GM21360 (cell line): ENCODE measurements at regions not wholly inside any gene's neighbourhood (a gene's known extent, or its start where the extent isn't known, plus 50 kb on each side); places are given as distances from the start of the nearest gene placed in this dataset.

Experiments
- ATAC-seq: cut with Tn5 transposase; IDR thresholded peaks from one replicate; pipeline ENCODE4 v1.9.1; 2021; ENCODE audit warnings: mild to moderate bottlenecking, moderate library complexity; ENCODE audit not compliant: unreplicated experiment

DNA sequence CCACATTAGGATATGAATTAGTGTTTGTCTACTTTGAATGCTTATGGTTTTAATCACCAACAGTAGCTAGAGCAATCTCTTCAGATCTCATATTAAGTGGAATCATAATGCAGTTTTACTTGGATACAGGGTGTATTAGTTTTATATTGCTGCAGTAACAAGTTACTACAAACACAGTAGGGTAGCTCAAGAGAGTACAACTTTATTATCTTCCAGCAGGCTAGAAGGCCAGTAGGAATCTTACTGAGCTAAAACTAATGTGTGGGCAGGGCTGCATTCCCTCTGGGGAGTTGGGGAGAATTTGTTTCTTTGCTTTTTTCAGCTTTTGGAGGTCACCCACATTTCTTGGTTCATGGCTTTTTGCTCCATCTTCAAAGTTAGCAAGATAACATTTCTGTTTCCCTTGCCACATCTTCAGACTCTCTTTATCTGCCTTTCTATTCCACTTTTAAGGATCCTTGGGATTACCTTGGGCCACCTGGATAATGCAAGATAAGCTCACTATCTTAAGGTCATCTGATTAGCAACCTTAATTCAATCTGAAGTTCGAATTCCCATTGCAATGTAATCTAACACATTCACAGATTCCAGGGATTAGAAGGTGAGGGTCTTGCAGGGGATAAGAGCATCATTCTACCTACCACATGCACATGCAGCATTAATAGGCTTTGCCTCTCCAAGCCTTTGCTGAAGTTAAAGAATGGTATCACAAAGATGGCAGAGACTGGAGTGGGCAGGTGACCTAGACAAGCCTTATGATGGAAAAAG, 134.1 kb upstream of the SLC10A2 start:
- ATAC-seq, result no peak

GRCh38 chr13:103199380-103200088, 133.3 kb upstream of the SLC10A2 start:
- ATAC-seq, result no peak

- no peak for ATAC-seq
Measured at GRCh38 chr13:103196356-103196755, 130.1 kb upstream of the SLC10A2 start.

DNA sequence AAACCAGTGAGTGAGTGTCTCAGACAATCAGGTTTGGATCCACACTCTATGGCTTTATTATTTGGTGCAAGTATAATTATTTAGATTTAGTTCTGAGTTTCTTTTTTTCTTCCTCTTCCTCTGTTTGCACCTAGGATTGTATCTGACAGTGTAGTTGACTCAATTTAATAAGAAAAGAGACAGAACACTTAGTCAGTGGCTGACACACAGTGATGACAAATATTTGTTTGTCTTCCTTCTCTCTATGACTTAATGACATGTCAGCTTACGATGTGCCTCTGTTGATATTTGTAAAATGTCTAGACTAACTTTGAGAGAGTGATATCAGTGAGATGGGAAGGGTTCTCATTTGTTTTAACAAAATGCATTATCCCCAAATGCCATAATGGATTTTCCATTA, 129.5 kb upstream of the SLC10A2 start:
- no peak for ATAC-seq

DNA sequence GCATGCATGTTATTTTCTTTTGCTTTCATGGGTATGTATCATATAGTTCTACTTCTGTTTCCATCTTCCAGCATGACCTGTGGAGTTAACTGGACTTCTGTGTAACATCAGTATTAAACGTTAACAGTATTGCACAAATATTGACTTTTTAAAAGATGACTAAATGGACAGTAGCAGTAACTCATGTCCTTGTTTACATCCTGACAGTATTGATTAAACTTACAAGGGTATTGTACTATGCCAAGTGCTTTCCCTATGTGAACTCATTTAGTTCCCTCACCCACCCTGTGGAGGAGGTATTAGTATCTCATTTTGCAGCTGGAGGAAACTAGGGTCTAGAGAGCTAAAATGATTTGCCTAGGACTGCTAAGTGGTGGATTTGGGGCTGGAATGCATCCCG, 128.7 kb upstream of the SLC10A2 start:
- ATAC-seq, result no peak

GRCh38 chr13:103192511-103193135, 126.4 kb upstream of the SLC10A2 start:
- no peak for ATAC-seq

GRCh38 chr13:103190841-103191240, 124.6 kb upstream of the SLC10A2 start:
- ATAC-seq, result no peak

- ATAC-seq, result peak; percentile 54
Measured at GRCh38 chr13:103188713-103189326, 122.6 kb upstream of the SLC10A2 start.

DNA sequence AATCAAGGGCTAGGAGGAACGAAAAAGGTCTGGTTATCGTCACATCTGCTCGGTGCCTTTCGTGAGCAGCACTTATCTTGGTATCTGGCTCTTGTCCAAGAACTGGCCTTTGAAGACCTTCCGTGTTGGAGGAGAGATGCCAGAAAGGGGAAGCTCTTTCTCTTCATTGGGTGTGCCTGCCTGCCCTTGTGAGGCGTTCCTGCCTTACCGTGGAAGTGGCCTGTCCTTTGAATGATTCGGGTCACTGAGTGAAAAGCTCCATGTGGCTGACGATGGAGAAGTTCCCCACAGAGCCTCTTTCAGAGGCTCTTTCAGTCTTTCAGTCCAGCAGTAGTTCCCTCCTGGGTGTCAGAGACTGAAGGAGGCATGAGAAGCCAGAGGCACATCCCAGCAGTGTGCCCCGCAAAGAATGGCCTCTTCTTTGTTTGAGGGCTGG, 121.5 kb upstream of the SLC10A2 start:
- no peak for ATAC-seq

- peak; percentile 43 for ATAC-seq
Measured at GRCh38 chr13:103184413-103184812, 118.2 kb upstream of the SLC10A2 start.

GRCh38 chr13:103178986-103179943, 113.0 kb upstream of the SLC10A2 start:
- no peak for ATAC-seq

DNA sequence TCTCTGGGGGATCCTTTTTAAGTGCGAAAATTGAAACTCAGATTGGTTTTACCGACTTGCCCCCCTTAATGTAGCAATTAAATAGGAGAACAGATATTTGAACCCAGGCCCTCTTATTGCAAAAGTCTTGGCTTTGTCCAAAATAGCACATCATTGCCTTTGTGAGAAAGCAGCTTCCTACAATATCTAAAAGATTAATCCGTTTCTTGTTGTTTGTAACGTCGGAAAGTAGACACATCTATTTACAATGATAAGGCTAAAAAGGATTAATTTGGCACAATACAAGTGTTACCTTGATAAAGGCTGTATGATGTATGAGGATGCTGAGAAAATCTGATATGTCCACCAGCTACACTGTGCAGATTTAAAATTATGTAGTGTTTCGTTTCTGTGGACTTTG, 108.7 kb upstream of the SLC10A2 start:
- no peak for ATAC-seq

DNA sequence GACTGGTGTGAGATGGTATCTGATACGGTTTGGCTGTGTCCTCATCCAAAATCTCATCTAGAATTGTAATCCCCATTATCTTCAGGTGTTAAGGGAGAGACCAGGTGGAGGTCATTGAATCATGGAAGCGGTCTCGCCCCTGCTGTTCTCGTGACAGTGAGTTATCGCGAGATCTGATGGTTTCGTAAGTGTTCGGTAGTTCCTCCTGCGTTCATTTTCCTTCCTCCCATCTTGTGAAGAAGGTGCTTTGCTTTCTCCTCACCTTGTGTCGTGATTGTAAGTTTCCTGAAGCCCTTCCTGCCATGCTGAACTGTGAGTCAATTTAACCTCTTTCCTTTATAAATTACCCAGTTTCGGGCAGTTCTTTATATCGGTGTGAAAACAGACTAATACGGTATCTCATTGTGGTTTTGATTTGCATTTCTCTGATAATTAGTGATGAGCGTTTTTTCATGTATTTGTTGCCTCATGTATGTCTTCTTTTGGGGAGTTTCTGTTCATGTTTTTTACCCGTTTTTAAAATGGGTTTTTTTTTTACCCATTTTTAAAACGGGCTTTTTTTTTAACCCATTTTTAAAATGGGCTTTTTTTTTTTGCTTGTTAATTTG, 102.8 kb upstream of the SLC10A2 start:
- no peak for ATAC-seq

- no peak for ATAC-seq
Measured at GRCh38 chr13:103164251-103164650, 98.0 kb upstream of the SLC10A2 start.

DNA sequence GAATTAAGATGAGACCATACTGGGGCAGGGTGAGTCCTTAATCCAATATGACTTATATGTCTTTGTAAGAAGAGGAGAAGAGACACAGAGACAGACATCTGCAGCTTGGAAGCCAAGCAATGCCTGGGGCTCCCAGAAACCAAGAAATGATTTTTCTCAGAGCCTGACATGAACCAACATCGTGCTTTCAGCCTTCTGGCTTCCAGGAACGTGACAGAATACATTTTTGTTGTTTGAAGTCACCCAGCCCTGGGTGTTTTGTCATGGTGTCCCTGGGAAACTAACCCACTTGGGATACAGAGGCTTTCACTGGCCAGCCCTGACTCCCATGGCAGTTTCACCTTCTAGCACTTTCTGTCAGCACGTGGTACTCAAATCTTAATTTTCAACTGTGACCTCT, 95.3 kb upstream of the SLC10A2 start:
- ATAC-seq, result no peak

DNA sequence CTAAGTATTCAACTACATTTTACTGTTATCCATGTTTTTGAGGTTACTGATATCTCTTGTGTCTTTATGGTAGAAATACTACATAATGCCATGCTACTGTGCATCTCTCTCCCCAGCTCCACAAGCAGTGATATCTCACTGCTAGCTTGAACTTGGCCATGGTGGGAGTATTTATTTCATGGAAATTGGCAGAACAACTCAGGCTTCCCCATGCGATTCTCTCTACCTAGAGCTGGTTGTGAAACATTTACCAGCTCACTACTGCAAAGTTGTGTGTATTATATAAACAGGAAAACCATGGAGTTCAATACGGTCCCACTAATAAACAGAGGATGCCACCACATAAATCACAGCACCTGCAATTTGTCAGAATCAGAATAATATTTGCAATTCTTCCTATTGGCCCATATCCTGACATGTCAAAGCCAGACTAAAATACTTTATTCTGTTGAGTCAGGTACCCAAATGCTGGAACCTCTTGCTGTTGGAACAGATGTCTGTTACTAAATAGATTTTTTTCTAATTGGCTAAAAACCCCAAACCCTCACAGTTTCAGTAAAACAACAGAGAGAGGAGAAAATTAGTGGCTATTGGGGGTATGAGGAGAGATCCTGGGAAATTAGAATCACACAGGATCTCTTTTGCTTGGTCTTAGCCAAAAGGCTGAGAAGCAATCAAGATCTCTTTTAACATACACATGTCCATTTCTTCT, 91.4 kb upstream of the SLC10A2 start:
- no peak for ATAC-seq

- ATAC-seq, result no peak
Measured at GRCh38 chr13:103157016-103157415, 90.8 kb upstream of the SLC10A2 start.

GRCh38 chr13:103156346-103156998, 90.3 kb upstream of the SLC10A2 start:
- no peak for ATAC-seq

GRCh38 chr13:103153466-103153865, 87.2 kb upstream of the SLC10A2 start:
- ATAC-seq, result no peak
